Sigmoid colon (tissue), 6 donors: ENCODE measurements at regions not wholly inside any gene's neighbourhood (a gene's known extent, or its start where the extent isn't known, plus 50 kb on each side); places are given as distances from the start of the nearest gene placed in this dataset.

Experiments used
- DNase-seq: peaks from one replicate; pipeline ENCODE4 v3.0.0-alpha.2; 2019
- H3K27ac ChIP-seq, 4 donors: fragments of 200-600 bp; sonication (generic); one replicate each; pipeline ENCODE4 v1.5.1; 2016 to 2019; ENCODE audit warnings: mild to moderate bottlenecking in 1 of 4
- H3K27me3 ChIP-seq, 3 donors: fragments of 200-600 bp; sonication (generic); one replicate each; pipeline ENCODE4 v1.5.1; 2019; ENCODE audit warnings: mild to moderate bottlenecking in 1 of 3
- H3K36me3 ChIP-seq, 4 donors: fragments of 200-600 bp; sonication (generic); one replicate each; pipeline ENCODE4 v1.5.1; 2016 to 2019
- H3K4me1 ChIP-seq, 4 donors: fragments of 200-600 bp; sonication (generic); one replicate each; pipeline ENCODE4 v1.5.1; 2017 to 2019
- H3K4me3 ChIP-seq, 4 donors: fragments of 200-600 bp; sonication (generic); one replicate each; pipeline ENCODE4 v1.5.1; 2017 to 2019; ENCODE audit warnings: mild to moderate bottlenecking in 2 of 4, moderate library complexity in 1 of 4
- H3K9me3 ChIP-seq, 4 donors: fragments of 200-600 bp in 3 of 4; sonication (generic) in 3 of 4; one replicate each; pipeline versions ENCODE4 v1.5.1 to v1.6.1; 2013 to 2019
- CTCF ChIP-seq, 4 experiments: fragments of 450-650 bp in 3 of 4; fragments of 200-600 bp in 1 of 4; IDR thresholded peaks; one replicate each; pipeline ENCODE4 v1.5.1; 2016 to 2019; ENCODE audit warnings: antibody characterized with exemption in 4 of 4, mild to moderate bottlenecking in 3 of 4, moderate library complexity in 2 of 4
- EP300 ChIP-seq, 4 donors: sonication (generic); formaldehyde crosslinking; IDR thresholded peaks; one replicate each; pipeline ENCODE4 v1.6.1; 2017; ENCODE audit warnings: antibody characterized with exemption in 4 of 4
- POLR2A ChIP-seq, 2 donors: fragments of 450-650 bp; IDR thresholded peaks; one replicate each; pipeline ENCODE4 v1.6.1; 2016; ENCODE audit warnings: antibody characterized with exemption in 2 of 2, mild to moderate bottlenecking in 2 of 2, moderate library complexity in 2 of 2
- POLR2AphosphoS5 ChIP-seq, 4 donors: sonication (generic); formaldehyde crosslinking; IDR thresholded peaks; one replicate each; pipeline ENCODE4 v1.6.1; 2017; ENCODE audit warnings: antibody characterized with exemption in 4 of 4
- WGBS, 2 donors: extraction: QIAGEN DNeasy Blood & Tissue Kit; methylation state at CpG; one replicate each; pipeline ENCODE4 v1.1.7; 2013; 5-methylcytosine and 5-hydroxymethylcytosine counted together
- intact Hi-C: fragments of 100-400 bp; cut with DNase I; formaldehyde crosslinking; loops from one replicate; pipeline ENCODE4 v1.15.1; 2023
- donor health status: healthy with polysubstance abuse.
- donor health status: healthy.

GRCh38 chr2:66109419-66109818 lies 325.5 kb upstream of the MEIS1 start:
- TF ChIP-seq POLR2AphosphoS5 (IDR thresholded peaks at IDR 0.05) (peak in 3 of 4 donors; percentile 16 to 29 (median 17)), CTCF (IDR thresholded peaks at IDR 0.05) (no peak), EP300 (IDR thresholded peaks at IDR 0.05) (no peak), POLR2A (IDR thresholded peaks at IDR 0.05) (no peak)
- Histone ChIP-seq H3K36me3 (no peaks in the 10 kb centered on the region), H3K27me3 (no peaks in the 10 kb centered on the region), H3K27ac (no peak overlapping the region), H3K4me1 (peaks cover 0 to 14% (median 12%) of the 10 kb centered on the region in 4 donors), H3K4me3 (no peak overlapping the region), H3K9me3 (no peaks in the 10 kb centered on the region)
- DNase-seq, result peak; percentile 88
- WGBS, 2 donors, result 39 to 59% methylated on average over 2 of the region's 2 CpGs
- intact Hi-C loops, result no loop called here

- Histone ChIP-seq H3K36me3 (no peaks in the 10 kb centered on the region), H3K27ac (peak overlapping the region in 1 of 4 donors; percentile 8), H3K27me3 (no peaks in the 10 kb centered on the region), H3K9me3 (no peaks in the 10 kb centered on the region), H3K4me3 (no peak overlapping the region), H3K4me1 (peaks cover 0 to 14% (median 12%) of the 10 kb centered on the region in 4 donors)
- TF ChIP-seq CTCF (IDR thresholded peaks at IDR 0.05) (no peak), POLR2A (IDR thresholded peaks at IDR 0.05) (no peak), POLR2AphosphoS5 (IDR thresholded peaks at IDR 0.05) (peak in 3 of 4 donors; percentile 10 to 48 (median 48))
- peak; percentile 70 for DNase-seq
- WGBS, 2 donors, result 76 to 79% methylated on average over 5 of the region's 5 CpGs
- intact Hi-C loops, result no loop called here
These were observed 329.7 kb upstream of the MEIS1 start for GRCh38 chr2:66105066-66105753.

- Histone ChIP-seq H3K36me3 (no peaks in the 10 kb centered on the region), H3K4me1 (peaks cover 0 to 14% (median 12%) of the 10 kb centered on the region in 4 donors), H3K27me3 (no peaks in the 10 kb centered on the region), H3K9me3 (no peaks in the 10 kb centered on the region), H3K27ac (no peak overlapping the region), H3K4me3 (no peak overlapping the region)
- no peak for TF ChIP-seq POLR2A (IDR thresholded peaks at IDR 0.05)
- TF ChIP-seq POLR2AphosphoS5 (IDR thresholded peaks at IDR 0.05), result no peak
- no peak for TF ChIP-seq EP300 (IDR thresholded peaks at IDR 0.05)
- TF ChIP-seq CTCF (IDR thresholded peaks at IDR 0.05), result no peak
- intact Hi-C loops, result no loop called here
- no peak for DNase-seq
- 70 to 81% methylated on average over 3 of the region's 3 CpGs for WGBS, 2 donors
These were observed 331.3 kb upstream of the MEIS1 start for GRCh38 chr2:66103581-66103980.

- Histone ChIP-seq H3K4me1 (peaks cover 0 to 14% (median 12%) of the 10 kb centered on the region in 4 donors), H3K36me3 (no peaks in the 10 kb centered on the region), H3K27me3 (no peaks in the 10 kb centered on the region), H3K4me3 (no peak overlapping the region), H3K27ac (no peak overlapping the region), H3K9me3 (no peaks in the 10 kb centered on the region)
- intact Hi-C loops, result no loop called here
- TF ChIP-seq POLR2A (IDR thresholded peaks at IDR 0.05) (no peak), EP300 (IDR thresholded peaks at IDR 0.05) (no peak), POLR2AphosphoS5 (IDR thresholded peaks at IDR 0.05) (no peak), CTCF (IDR thresholded peaks at IDR 0.05) (no peak)
- DNase-seq, result no peak
- 49 to 66% methylated on average over 1 of the region's 1 CpG for WGBS, 2 donors
These were observed 333.7 kb upstream of the MEIS1 start for GRCh38 chr2:66101206-66101605.
